ENCODE measurements at regions not wholly inside any gene's neighbourhood (a gene's known extent, or its start where the extent isn't known, plus 50 kb on each side); places are given as distances from the start of the nearest gene placed in this dataset.

DNA sequence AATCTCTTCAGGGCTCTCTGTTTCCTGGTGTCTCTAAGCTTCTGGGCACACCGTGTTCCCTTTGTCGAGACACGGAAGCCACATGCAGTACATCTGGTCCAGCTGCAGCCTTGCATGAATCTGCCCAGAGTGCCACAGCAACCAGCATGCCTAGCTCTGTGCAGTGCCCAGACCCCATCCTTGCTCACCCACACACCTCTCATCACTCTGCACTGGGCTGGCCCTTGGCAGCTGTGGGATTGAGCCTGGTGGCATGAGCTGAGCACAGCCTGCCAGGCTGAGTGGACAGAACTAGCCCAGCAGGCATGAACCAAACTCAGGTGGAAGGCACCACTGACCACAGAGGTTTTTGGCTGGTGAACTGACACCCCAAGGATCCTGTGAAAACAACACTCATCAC, 279.9 kb downstream of the ATXN7L3B start:
- no peak for DNase-seq
- TF ChIP-seq, protein P1, sequence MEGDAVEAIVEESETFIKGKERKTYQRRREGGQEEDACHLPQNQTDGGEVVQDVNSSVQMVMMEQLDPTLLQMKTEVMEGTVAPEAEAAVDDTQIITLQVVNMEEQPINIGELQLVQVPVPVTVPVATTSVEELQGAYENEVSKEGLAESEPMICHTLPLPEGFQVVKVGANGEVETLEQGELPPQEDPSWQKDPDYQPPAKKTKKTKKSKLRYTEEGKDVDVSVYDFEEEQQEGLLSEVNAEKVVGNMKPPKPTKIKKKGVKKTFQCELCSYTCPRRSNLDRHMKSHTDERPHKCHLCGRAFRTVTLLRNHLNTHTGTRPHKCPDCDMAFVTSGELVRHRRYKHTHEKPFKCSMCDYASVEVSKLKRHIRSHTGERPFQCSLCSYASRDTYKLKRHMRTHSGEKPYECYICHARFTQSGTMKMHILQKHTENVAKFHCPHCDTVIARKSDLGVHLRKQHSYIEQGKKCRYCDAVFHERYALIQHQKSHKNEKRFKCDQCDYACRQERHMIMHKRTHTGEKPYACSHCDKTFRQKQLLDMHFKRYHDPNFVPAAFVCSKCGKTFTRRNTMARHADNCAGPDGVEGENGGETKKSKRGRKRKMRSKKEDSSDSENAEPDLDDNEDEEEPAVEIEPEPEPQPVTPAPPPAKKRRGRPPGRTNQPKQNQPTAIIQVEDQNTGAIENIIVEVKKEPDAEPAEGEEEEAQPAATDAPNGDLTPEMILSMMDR (IDR thresholded peaks at IDR 0.05; ENCODE audit: low read depth, low read length): no peak
- H3K27me3 ChIP-seq: no peaks in the 10 kb centered on the region
- no peak overlapping the region for H3K4me3 ChIP-seq (ENCODE audit: low read depth, low read length)
- H3K4me1 ChIP-seq: no peaks in the 10 kb centered on the region
- H3K9me3 ChIP-seq: no peaks in the 10 kb centered on the region
- no peaks in the 10 kb centered on the region for H3K36me3 ChIP-seq

DNA sequence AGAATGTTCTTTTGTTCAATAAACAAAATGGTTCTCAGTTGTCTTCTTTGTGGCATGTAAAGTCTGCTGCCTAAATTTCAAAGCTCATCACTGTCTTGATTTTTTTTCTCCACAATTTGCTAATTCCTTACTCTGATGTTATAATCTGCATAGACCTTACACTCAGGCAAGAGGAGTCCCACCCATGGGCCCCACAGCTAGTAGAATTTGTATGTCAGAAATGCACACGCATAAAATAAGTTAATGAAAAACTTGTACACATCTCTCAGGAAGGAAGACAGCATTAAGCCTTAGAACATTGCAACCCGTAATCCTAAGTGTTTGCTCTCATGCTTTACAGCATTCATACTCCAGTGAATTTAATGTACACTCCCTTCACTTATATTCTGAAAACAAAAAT, 280.8 kb downstream of the ATXN7L3B start:
- Histone ChIP-seq H3K36me3 (no peaks in the 10 kb centered on the region), H3K4me1 (no peaks in the 10 kb centered on the region), H3K27me3 (no peaks in the 10 kb centered on the region), H3K4me3 (ENCODE audit: low read depth, low read length) (no peak overlapping the region), H3K9me3 (no peaks in the 10 kb centered on the region)
- no peak for DNase-seq
- TF ChIP-seq, protein P1 (IDR thresholded peaks at IDR 0.05; ENCODE audit: low read depth, low read length): no peak

DNA sequence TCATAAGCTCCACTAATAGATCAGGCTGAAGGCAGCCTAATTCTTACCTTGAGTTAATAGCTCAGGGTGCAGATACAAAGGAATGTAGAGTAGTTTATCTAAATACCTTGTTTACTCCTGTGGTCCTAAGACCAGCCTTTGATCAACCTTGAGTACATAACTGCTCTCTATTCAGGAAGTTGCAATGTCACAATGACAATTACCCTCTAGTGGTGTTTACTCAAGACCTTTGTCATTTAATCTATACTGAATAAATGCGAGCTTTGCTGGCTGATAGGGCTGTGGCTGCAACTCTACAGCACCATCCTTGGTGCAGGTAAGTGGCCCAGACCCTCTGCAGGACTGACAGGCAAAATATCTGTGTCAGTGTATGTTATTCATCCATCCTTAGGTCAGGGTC, 282.7 kb downstream of the ATXN7L3B start:
- H3K4me1 ChIP-seq: no peaks in the 10 kb centered on the region

DNA sequence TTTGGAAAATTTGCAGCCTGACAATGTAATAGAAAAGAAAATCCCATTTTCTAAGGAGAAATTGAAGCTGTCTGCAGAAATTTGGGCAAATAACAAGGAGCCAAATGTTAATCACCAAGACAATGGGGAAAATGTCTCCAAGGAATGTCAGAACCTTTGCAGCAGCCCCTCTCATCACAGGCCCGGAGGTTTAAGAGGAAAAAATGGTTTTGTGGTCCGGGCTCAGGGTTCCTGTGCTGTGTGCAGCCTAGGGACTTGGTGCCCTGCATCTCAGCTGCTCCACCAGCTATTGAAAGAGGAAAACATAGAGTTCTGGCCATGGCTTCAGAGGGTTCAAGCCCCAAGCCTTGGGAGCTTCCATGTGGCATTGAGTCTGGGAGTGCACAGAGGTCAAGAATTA, 298.9 kb downstream of the ATXN7L3B start:
- Histone ChIP-seq H3K4me3 (ENCODE audit: low read depth, low read length) (no peak overlapping the region), H3K9me3 (no peaks in the 10 kb centered on the region), H3K4me1 (no peaks in the 10 kb centered on the region), H3K36me3 (no peaks in the 10 kb centered on the region), H3K27me3 (no peaks in the 10 kb centered on the region)
- TF ChIP-seq, protein P1 (IDR thresholded peaks at IDR 0.05; ENCODE audit: low read depth, low read length): no peak
- DNase-seq: no peak

More for the DNA sequence above, 282.7 kb downstream of the ATXN7L3B start:
- no peak for DNase-seq
- TF ChIP-seq, protein P1 (IDR thresholded peaks at IDR 0.05; ENCODE audit: low read depth, low read length): no peak
- Histone ChIP-seq H3K36me3 (no peaks in the 10 kb centered on the region), H3K27me3 (no peaks in the 10 kb centered on the region), H3K9me3 (no peaks in the 10 kb centered on the region), H3K4me3 (ENCODE audit: low read depth, low read length) (no peak overlapping the region)

DNA sequence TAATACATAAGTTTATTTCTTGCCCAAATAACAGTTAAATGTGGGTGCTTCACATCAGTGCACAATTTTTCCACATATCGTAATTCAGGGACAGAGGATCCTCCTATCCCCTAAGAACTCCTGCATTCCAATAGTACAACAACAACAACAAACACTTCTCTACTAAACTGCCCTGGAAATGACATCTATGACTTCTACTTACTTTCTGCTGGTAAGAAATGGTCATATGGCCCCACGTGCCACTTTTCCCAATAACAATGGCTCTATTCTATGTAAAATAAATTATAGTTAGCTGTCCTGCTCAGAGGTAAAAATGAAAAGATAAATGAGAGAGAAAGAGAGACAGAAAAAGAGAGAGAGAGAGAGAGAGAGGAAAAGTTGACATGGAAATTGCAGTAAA, 308.5 kb downstream of the ATXN7L3B start:
- Histone ChIP-seq H3K9me3 (no peaks in the 10 kb centered on the region), H3K4me3 (ENCODE audit: low read depth, low read length) (no peak overlapping the region), H3K4me1 (no peaks in the 10 kb centered on the region), H3K36me3 (no peaks in the 10 kb centered on the region), H3K27me3 (no peaks in the 10 kb centered on the region; the same call in 1 of the 2 replicates)
- TF ChIP-seq, protein P1 (IDR thresholded peaks at IDR 0.05; ENCODE audit: low read depth, low read length): no peak
- no peak for DNase-seq

DNA sequence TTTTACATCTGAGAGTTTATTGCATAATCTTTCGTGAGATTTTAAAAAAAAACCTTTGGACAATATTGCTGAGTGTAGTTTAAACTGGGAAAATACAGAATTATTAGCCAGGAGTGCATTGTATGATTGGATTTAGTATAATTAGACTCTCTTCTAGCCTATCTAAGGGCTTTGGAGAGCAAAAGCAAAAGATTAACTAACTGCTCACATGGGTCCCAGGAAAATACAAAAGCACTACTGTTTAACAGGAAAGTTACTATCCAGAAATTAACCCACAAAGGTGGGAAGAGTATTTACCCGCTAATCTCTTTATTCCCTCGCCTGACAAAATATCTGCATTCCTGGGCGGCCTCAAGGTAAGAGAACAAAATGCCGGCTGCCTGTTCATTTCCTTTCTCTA, 309.5 kb downstream of the ATXN7L3B start:
- TF ChIP-seq, protein P1 (IDR thresholded peaks at IDR 0.05; ENCODE audit: low read depth, low read length): no peak
- DNase-seq: no peak

More for the DNA sequence above, 309.5 kb downstream of the ATXN7L3B start:
- Histone ChIP-seq H3K27me3 (no peaks in the 10 kb centered on the region; the same call in 1 of the 2 replicates), H3K4me1 (no peaks in the 10 kb centered on the region), H3K4me3 (ENCODE audit: low read depth, low read length) (no peak overlapping the region), H3K9me3 (no peaks in the 10 kb centered on the region), H3K36me3 (no peaks in the 10 kb centered on the region)
